ENCODE measurements at regions not wholly inside any gene's neighbourhood (a gene's known extent, or its start where the extent isn't known, plus 50 kb on each side); places are given as distances from the start of the nearest gene placed in this dataset.

GRCh38 chr3:6168256-6168655, 692.7 kb upstream of the GRM7 start:
- no peak overlapping the region for H3K27ac ChIP-seq (replicated peaks)
- H3K4me3 ChIP-seq: no peak overlapping the region
- DNase-seq: no peak
- H3K4me1 ChIP-seq: no peaks in the 10 kb centered on the region
- no peaks in the 10 kb centered on the region for H3K36me3 ChIP-seq
- intact Hi-C loops (cut with micrococcal nuclease): no loop called here
- H3K9me3 ChIP-seq (replicated peaks): no peaks in the 10 kb centered on the region
- TF ChIP-seq CTCF (IDR thresholded peaks at IDR 0.05; ENCODE audit: borderline replicate concordance): no peak
- no peaks in the 10 kb centered on the region for H3K27me3 ChIP-seq (ENCODE audit: low read depth)

GRCh38 chr3:6172871-6173642, 687.9 kb upstream of the GRM7 start:
- Histone ChIP-seq H3K36me3 (no peaks in the 10 kb centered on the region), H3K27ac (replicated peaks) (no peak overlapping the region), H3K4me3 (no peak overlapping the region), H3K4me1 (no peaks in the 10 kb centered on the region), H3K9me3 (replicated peaks) (peaks cover 19% of the 10 kb centered on the region), H3K27me3 (ENCODE audit: low read depth) (no peaks in the 10 kb centered on the region)
- no peak for TF ChIP-seq CTCF (IDR thresholded peaks at IDR 0.05; ENCODE audit: borderline replicate concordance)
- intact Hi-C loops (cut with micrococcal nuclease): no loop called here
- no peak for DNase-seq

- Histone ChIP-seq H3K36me3 (no peaks in the 10 kb centered on the region), H3K4me1 (no peaks in the 10 kb centered on the region), H3K4me3 (no peak overlapping the region), H3K27me3 (ENCODE audit: low read depth) (no peaks in the 10 kb centered on the region), H3K27ac (replicated peaks) (no peak overlapping the region), H3K9me3 (replicated peaks) (peaks cover 19% of the 10 kb centered on the region)
- TF ChIP-seq CTCF (IDR thresholded peaks at IDR 0.05; ENCODE audit: borderline replicate concordance): no peak
- intact Hi-C loops (cut with micrococcal nuclease): no loop called here
- DNase-seq: no peak
Measured at GRCh38 chr3:6177417-6177816, 683.5 kb upstream of the GRM7 start.

GRCh38 chr3:6179761-6180160, 681.2 kb upstream of the GRM7 start:
- no peaks in the 10 kb centered on the region for H3K27me3 ChIP-seq (ENCODE audit: low read depth)
- intact Hi-C loops (cut with micrococcal nuclease): no loop called here
- no peak for DNase-seq

GRCh38 chr3:6180171-6180570, 680.7 kb upstream of the GRM7 start:
- Histone ChIP-seq H3K9me3 (replicated peaks) (peaks cover 19% of the 10 kb centered on the region), H3K27ac (replicated peaks) (no peak overlapping the region), H3K4me1 (no peaks in the 10 kb centered on the region), H3K4me3 (no peak overlapping the region), H3K36me3 (no peaks in the 10 kb centered on the region), H3K27me3 (ENCODE audit: low read depth) (no peaks in the 10 kb centered on the region)
- TF ChIP-seq CTCF (IDR thresholded peaks at IDR 0.05; ENCODE audit: borderline replicate concordance): no peak
- intact Hi-C loops (cut with micrococcal nuclease): no loop called here
- no peak for DNase-seq

More at GRCh38 chr3:6179761-6180160, 681.2 kb upstream of the GRM7 start:
- H3K9me3 ChIP-seq (replicated peaks): peaks cover 19% of the 10 kb centered on the region
- no peak overlapping the region for H3K27ac ChIP-seq (replicated peaks)
- no peaks in the 10 kb centered on the region for H3K4me1 ChIP-seq
- no peak overlapping the region for H3K4me3 ChIP-seq
- no peak for TF ChIP-seq CTCF (IDR thresholded peaks at IDR 0.05; ENCODE audit: borderline replicate concordance)
- H3K36me3 ChIP-seq: no peaks in the 10 kb centered on the region

All from left ventricle myocardium inferior (tissue), 1 donor.